OCI-LY1 (cell line): ENCODE measurements at regions not wholly inside any gene's neighbourhood (a gene's known extent, or its start where the extent isn't known, plus 50 kb on each side); places are given as distances from the start of the nearest gene placed in this dataset.

ENCODE experiments used
- H2AFZ ChIP-seq: fragments of 200-600 bp; sonication (generic), shearing (Covaris generic); 2 replicates; pipeline ENCODE4 v1.6.0; 2014; ENCODE audit warnings: antibody characterized with exemption, mild to moderate bottlenecking, low read length
- H3F3A ChIP-seq: fragments of 200-600 bp; sonication (generic), shearing (Covaris generic); 2 replicates; pipeline ENCODE4 v1.6.0; 2014; ENCODE audit warnings: mild to moderate bottlenecking, antibody characterized with exemption, low read length, moderate library complexity; ENCODE audit not compliant: insufficient read depth
- H3K27ac ChIP-seq: fragments of 200-600 bp; sonication (generic); 2 replicates; pipeline ENCODE4 v1.5.1; 2014; ENCODE audit warnings: low read length, mixed run types, mild to moderate bottlenecking, low read depth; ENCODE audit not compliant: poor library complexity, severe bottlenecking
- H3K27me3 ChIP-seq: fragments of 200-600 bp; sonication (generic); 2 replicates; pipeline ENCODE4 v1.6.0; 2014; ENCODE audit warnings: antibody characterized with exemption, mild to moderate bottlenecking, low read length, moderate library complexity; ENCODE audit not compliant: insufficient read depth
- H3K36me3 ChIP-seq: fragments of 200-600 bp; sonication (generic); 2 replicates; pipeline ENCODE4 v1.6.1; 2014; ENCODE audit warnings: mild to moderate bottlenecking, antibody characterized with exemption, low read length, moderate library complexity, mixed read lengths; ENCODE audit not compliant: insufficient read depth
- H3K4me1 ChIP-seq: fragments of 200-600 bp; sonication (generic); 2 replicates; pipeline ENCODE4 v1.5.1; 2014; ENCODE audit warnings: mild to moderate bottlenecking, low read length, moderate library complexity; ENCODE audit not compliant: insufficient read depth, severe bottlenecking
- H3K4me2 ChIP-seq: fragments of 200-600 bp; sonication (generic), shearing (Covaris generic); 2 replicates; pipeline ENCODE4 v1.6.1; 2014; ENCODE audit warnings: low read length
- H3K4me3 ChIP-seq: fragments of 200-600 bp; sonication (generic); 2 replicates; pipeline ENCODE4 v1.5.1; 2014; ENCODE audit warnings: low read length, low read depth, mild to moderate bottlenecking, mixed read lengths; ENCODE audit not compliant: poor library complexity, severe bottlenecking
- H3K79me2 ChIP-seq: fragments of 200-600 bp; shearing (Covaris generic); 2 replicates; pipeline ENCODE4 v1.6.1; 2016; ENCODE audit warnings: mixed run types, low read length, mixed read lengths; ENCODE audit not compliant: insufficient read depth
- H3K9ac ChIP-seq: fragments of 200-600 bp; sonication (generic), shearing (Covaris generic); 2 replicates; pipeline ENCODE4 v1.6.1; 2014; ENCODE audit warnings: mild to moderate bottlenecking, low read length, mixed read lengths
- H3K9me2 ChIP-seq: fragments of 200-600 bp; sonication (generic), shearing (Covaris generic); 2 replicates; pipeline ENCODE4 v1.6.1; 2014; ENCODE audit warnings: low read depth, mild to moderate bottlenecking, low read length, mixed read lengths
- H3K9me3 ChIP-seq: fragments of 200-600 bp; shearing (Covaris generic); 2 replicates; pipeline ENCODE4 v1.6.1; 2014; ENCODE audit warnings: low read length, mixed read lengths
- H4K20me1 ChIP-seq: fragments of 200-600 bp; sonication (generic), shearing (Covaris generic); 2 replicates; pipeline ENCODE4 v1.6.0; 2016; ENCODE audit warnings: mild to moderate bottlenecking, low read length; ENCODE audit not compliant: insufficient read depth
- EZH2 ChIP-seq: fragments of 200-600 bp; sonication (generic), shearing (Covaris generic); IDR thresholded peaks from 2 replicates; pipeline ENCODE4 v1.8.0; 2017; ENCODE audit warnings: borderline replicate concordance, mixed run types, mild to moderate bottlenecking, antibody characterized with exemption, low read length, moderate library complexity, mixed read lengths
- TF ChIP-seq, protein P1 (sequence below): fragments of 200-600 bp; sonication (generic), shearing (Covaris generic); IDR thresholded peaks from 2 replicates; pipeline ENCODE4 v1.5.1; 2017; ENCODE audit warnings: mild to moderate bottlenecking, antibody characterized with exemption, low read length, moderate library complexity, mixed read lengths

DNA sequence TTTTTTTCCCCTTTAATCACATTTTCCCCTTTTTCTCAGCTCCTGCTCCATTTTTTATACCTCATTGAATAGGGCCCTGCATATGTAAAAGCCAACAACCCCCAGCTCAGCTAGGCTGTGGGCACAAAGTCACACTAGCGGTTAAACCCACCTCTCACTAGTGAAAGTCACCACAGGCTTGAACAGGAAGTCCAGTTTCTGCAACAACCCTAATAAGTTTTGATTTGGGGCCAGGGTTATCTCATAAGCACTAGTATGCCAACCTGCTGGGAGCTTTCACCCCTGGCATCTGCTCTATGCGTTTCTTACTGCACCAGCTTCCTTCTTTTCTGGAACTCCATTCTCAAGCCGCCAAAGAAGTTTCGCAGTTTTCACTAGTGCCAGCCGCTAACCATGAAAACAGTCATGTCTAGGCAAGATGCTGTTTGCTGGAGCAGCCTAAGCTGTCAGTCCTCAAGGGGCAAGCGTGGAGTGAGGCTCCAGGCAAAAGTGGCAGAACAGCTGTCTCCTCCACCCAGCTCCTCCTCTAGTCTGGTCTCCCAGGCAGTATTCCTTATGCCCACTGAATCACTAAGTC is 197.0 kb upstream of the MEIS1 start:
- H3K4me2 ChIP-seq, result no peak overlapping the region
- H4K20me1 ChIP-seq, result no peaks in the 10 kb centered on the region
- no peaks in the 10 kb centered on the region for H3K36me3 ChIP-seq
- H3K27me3 ChIP-seq, result no peaks in the 10 kb centered on the region
- H2AFZ ChIP-seq, result no peak overlapping the region
- no peaks in the 10 kb centered on the region for H3F3A ChIP-seq
- H3K27ac ChIP-seq, result no peak overlapping the region
- no peak overlapping the region for H3K4me3 ChIP-seq
- TF ChIP-seq, protein P1, sequence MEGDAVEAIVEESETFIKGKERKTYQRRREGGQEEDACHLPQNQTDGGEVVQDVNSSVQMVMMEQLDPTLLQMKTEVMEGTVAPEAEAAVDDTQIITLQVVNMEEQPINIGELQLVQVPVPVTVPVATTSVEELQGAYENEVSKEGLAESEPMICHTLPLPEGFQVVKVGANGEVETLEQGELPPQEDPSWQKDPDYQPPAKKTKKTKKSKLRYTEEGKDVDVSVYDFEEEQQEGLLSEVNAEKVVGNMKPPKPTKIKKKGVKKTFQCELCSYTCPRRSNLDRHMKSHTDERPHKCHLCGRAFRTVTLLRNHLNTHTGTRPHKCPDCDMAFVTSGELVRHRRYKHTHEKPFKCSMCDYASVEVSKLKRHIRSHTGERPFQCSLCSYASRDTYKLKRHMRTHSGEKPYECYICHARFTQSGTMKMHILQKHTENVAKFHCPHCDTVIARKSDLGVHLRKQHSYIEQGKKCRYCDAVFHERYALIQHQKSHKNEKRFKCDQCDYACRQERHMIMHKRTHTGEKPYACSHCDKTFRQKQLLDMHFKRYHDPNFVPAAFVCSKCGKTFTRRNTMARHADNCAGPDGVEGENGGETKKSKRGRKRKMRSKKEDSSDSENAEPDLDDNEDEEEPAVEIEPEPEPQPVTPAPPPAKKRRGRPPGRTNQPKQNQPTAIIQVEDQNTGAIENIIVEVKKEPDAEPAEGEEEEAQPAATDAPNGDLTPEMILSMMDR, result no peak
- no peak for TF ChIP-seq EZH2
- H3K9ac ChIP-seq, result no peak overlapping the region
- H3K4me1 ChIP-seq, result no peaks in the 10 kb centered on the region
- H3K79me2 ChIP-seq, result no peaks in the 10 kb centered on the region
- H3K9me2 ChIP-seq, result no peaks in the 10 kb centered on the region
- no peaks in the 10 kb centered on the region for H3K9me3 ChIP-seq

- no peak overlapping the region for H3K27ac ChIP-seq
- no peaks in the 10 kb centered on the region for H3K27me3 ChIP-seq
- H3K9me2 ChIP-seq, result no peaks in the 10 kb centered on the region
- H3K79me2 ChIP-seq, result no peaks in the 10 kb centered on the region
- H2AFZ ChIP-seq, result no peak overlapping the region
- H3K4me1 ChIP-seq, result no peaks in the 10 kb centered on the region
- no peaks in the 10 kb centered on the region for H4K20me1 ChIP-seq
- no peaks in the 10 kb centered on the region for H3K36me3 ChIP-seq
- no peaks in the 10 kb centered on the region for H3K9me3 ChIP-seq
- no peak overlapping the region for H3K9ac ChIP-seq
- no peak overlapping the region for H3K4me3 ChIP-seq
- no peak for TF ChIP-seq EZH2
- TF ChIP-seq, protein P1, result no peak
- no peaks in the 10 kb centered on the region for H3F3A ChIP-seq
- H3K4me2 ChIP-seq, result no peak overlapping the region
Measured at GRCh38 chr2:66236816-66237802, 197.8 kb upstream of the MEIS1 start.

GRCh38 chr2:66236067-66236685 is 198.7 kb upstream of the MEIS1 start:
- H3K4me3 ChIP-seq, result no peak overlapping the region
- H3K4me1 ChIP-seq, result no peaks in the 10 kb centered on the region
- TF ChIP-seq, protein P1, result no peak
- no peaks in the 10 kb centered on the region for H3K9me2 ChIP-seq
- H4K20me1 ChIP-seq, result no peaks in the 10 kb centered on the region
- no peaks in the 10 kb centered on the region for H3K9me3 ChIP-seq
- H3K4me2 ChIP-seq, result no peak overlapping the region
- no peaks in the 10 kb centered on the region for H3K79me2 ChIP-seq
- no peak overlapping the region for H2AFZ ChIP-seq
- no peak overlapping the region for H3K27ac ChIP-seq
- H3K9ac ChIP-seq, result no peak overlapping the region
- no peaks in the 10 kb centered on the region for H3K27me3 ChIP-seq
- no peaks in the 10 kb centered on the region for H3K36me3 ChIP-seq
- H3F3A ChIP-seq, result no peaks in the 10 kb centered on the region
